Neural crest cell (in vitro differentiated cells): ENCODE measurements at regions not wholly inside any gene's neighbourhood (a gene's known extent, or its start where the extent isn't known, plus 50 kb on each side); places are given as distances from the start of the nearest gene placed in this dataset.

ENCODE experiments used
- DNase-seq: peaks from one replicate; pipeline ENCODE4 v3.0.0; 2021; ENCODE audit warnings: low read depth, mixed read lengths, low spot score
- H3K27ac Mint-ChIP-seq: one replicate; pipeline ENCODE4 v1.8.0; 2021; ENCODE audit warnings: mild to moderate bottlenecking, mixed read lengths; ENCODE audit not compliant: unreplicated experiment
- H3K27me3 Mint-ChIP-seq: 2 replicates; pipeline ENCODE4 v1.8.0; 2021; ENCODE audit warnings: low read depth, mild to moderate bottlenecking, mixed read lengths
- H3K36me3 Mint-ChIP-seq: 2 replicates; pipeline ENCODE4 v1.8.0; 2021; ENCODE audit warnings: low read depth, mild to moderate bottlenecking, mixed read lengths
- H3K4me1 Mint-ChIP-seq: 2 replicates; pipeline ENCODE4 v1.8.0; 2021; ENCODE audit warnings: mixed read lengths
- H3K4me3 Mint-ChIP-seq: one replicate; pipeline ENCODE4 v1.8.0; 2021; ENCODE audit warnings: mild to moderate bottlenecking, mixed read lengths
- H3K9me3 Mint-ChIP-seq: 2 replicates; pipeline ENCODE4 v1.8.0; 2021; ENCODE audit warnings: mixed read lengths
- TF ChIP-seq, protein P1 (sequence below): fragments of 200-600 bp; sonication (generic); conservative IDR thresholded peaks from 2 replicates; pipeline ENCODE4 v1.5.0; 2021; ENCODE audit warnings: antibody characterized with exemption, mild to moderate bottlenecking

DNA sequence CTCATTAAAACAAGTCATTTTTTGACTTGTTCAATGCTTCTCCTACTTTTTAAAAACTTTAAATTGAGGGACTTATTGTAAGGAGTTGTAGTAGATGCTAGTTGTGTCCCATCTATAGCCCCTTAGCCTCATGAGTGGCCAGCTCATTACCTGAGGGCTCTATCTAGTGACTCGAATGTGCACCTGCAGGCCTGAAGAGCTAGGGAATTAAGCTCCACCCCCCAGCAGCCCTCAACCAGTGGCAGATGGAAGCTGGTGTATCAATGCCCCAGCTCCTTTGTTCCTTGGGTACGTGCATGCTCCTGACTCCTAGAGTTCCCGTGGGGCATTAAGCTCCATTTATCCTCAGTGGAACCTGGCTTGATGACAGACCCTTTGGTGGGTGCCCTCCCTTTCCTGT lies 146.7 kb upstream of the FAM9B start:
- Mint-ChIP-seq H3K36me3 (peaks cover 2% of the 10 kb centered on the region), H3K9me3 (peaks cover 23% of the 10 kb centered on the region), H3K27ac (no peak overlapping the region), H3K27me3 (no peaks in the 10 kb centered on the region), H3K4me1 (no peaks in the 10 kb centered on the region), H3K4me3 (no peak overlapping the region)
- DNase-seq = no peak
- TF ChIP-seq, protein P1, sequence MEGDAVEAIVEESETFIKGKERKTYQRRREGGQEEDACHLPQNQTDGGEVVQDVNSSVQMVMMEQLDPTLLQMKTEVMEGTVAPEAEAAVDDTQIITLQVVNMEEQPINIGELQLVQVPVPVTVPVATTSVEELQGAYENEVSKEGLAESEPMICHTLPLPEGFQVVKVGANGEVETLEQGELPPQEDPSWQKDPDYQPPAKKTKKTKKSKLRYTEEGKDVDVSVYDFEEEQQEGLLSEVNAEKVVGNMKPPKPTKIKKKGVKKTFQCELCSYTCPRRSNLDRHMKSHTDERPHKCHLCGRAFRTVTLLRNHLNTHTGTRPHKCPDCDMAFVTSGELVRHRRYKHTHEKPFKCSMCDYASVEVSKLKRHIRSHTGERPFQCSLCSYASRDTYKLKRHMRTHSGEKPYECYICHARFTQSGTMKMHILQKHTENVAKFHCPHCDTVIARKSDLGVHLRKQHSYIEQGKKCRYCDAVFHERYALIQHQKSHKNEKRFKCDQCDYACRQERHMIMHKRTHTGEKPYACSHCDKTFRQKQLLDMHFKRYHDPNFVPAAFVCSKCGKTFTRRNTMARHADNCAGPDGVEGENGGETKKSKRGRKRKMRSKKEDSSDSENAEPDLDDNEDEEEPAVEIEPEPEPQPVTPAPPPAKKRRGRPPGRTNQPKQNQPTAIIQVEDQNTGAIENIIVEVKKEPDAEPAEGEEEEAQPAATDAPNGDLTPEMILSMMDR = no peak

DNA sequence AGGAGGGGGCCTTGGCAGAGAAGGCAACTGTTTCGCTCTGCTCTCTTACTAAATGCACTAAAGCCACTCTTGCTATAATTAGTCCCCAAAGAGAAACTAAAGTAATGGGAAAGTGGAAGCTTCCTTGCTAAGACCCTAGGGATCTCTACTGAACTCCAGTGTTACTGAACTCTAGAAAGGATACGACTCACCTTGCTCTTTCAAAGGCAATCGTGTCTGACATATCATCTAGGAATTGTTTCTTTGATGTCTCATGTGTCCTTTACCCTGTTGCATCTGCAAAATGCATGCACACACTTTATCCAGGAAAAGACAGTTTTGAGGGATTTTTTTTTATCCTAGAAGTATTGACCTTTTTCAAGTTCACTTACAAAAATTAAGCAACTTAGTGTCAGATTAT lies 148.1 kb upstream of the FAM9B start:
- Mint-ChIP-seq H3K4me1 (peaks cover 6% of the 10 kb centered on the region), H3K27ac (no peak overlapping the region), H3K4me3 (no peak overlapping the region), H3K9me3 (peaks cover 23% of the 10 kb centered on the region), H3K27me3 (no peaks in the 10 kb centered on the region), H3K36me3 (peaks cover 2% of the 10 kb centered on the region)
- TF ChIP-seq, protein P1 = no peak
- DNase-seq = no peak

DNA sequence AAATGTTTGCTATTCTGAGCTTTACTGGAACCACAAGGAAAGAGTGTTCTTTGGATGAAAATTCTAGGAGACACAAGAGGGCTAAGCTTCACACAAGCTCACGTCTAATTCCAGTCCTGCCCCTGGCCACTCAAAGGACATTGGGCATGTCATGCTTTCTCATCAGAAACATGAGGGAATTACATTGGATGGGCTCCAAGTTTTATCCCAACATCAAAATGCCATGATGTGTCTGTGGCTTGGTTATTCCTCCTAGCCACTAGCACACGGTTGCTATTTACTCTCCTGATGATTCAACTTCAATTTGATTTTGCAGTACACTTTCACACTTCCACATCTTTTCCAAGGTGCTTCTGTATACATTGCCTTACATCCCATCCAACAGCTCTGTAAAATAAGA lies 149.6 kb upstream of the FAM9B start:
- Mint-ChIP-seq H3K4me1 (peaks cover 6% of the 10 kb centered on the region), H3K36me3 (peaks cover 2% of the 10 kb centered on the region), H3K4me3 (no peak overlapping the region), H3K27ac (no peak overlapping the region), H3K9me3 (peaks cover 16% of the 10 kb centered on the region), H3K27me3 (no peaks in the 10 kb centered on the region)
- TF ChIP-seq, protein P1 = no peak
- DNase-seq = no peak

DNA sequence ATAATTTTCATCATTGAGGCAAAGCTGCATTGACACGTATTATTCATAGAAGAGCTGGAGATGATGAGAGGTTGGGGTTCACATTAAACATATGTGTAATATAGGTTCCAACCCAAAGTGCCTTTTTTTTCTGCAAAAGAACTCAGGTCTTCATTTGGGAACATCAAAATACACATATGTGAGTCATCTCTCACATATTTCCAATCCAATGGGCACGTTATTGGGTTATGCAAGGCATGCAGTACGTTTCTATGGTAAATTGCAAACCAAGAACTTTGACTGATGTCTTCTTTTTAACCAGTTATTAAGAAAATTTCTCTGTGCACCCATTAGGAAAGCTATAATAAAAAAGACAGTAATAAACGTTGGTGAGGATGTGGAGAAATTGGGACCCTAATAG lies 150.3 kb upstream of the FAM9B start:
- Mint-ChIP-seq H3K27ac (no peak overlapping the region), H3K27me3 (no peaks in the 10 kb centered on the region), H3K4me1 (peaks cover 6% of the 10 kb centered on the region), H3K4me3 (no peak overlapping the region), H3K36me3 (peaks cover 1% of the 10 kb centered on the region), H3K9me3 (peaks cover 10% of the 10 kb centered on the region)
- no peak for DNase-seq
- TF ChIP-seq, protein P1 = no peak

DNA sequence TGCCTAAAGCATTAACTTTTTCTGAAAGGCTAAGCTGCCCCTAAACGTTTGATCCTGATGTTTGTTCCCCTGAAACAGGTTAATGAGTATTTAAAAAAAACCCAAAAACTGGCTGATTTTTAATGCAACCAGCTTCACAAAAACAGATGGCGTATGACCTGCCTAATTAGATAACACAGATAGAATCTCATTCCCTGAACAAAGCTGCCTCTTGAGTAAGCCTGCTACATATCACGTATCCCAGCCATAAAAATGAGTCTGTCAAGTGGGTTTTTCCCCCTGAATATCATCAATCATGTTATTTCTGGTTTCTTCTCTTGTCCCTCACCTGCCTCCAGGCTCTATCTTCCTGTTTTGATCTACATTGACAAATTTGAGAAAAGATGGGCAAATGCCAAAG lies 154.2 kb upstream of the FAM9B start:
- Mint-ChIP-seq H3K9me3 (peaks cover 7% of the 10 kb centered on the region), H3K27ac (no peak overlapping the region), H3K4me1 (peaks cover 15% of the 10 kb centered on the region), H3K27me3 (no peaks in the 10 kb centered on the region), H3K36me3 (no peaks in the 10 kb centered on the region), H3K4me3 (no peak overlapping the region)
- no peak for DNase-seq
- TF ChIP-seq, protein P1 = no peak

DNA sequence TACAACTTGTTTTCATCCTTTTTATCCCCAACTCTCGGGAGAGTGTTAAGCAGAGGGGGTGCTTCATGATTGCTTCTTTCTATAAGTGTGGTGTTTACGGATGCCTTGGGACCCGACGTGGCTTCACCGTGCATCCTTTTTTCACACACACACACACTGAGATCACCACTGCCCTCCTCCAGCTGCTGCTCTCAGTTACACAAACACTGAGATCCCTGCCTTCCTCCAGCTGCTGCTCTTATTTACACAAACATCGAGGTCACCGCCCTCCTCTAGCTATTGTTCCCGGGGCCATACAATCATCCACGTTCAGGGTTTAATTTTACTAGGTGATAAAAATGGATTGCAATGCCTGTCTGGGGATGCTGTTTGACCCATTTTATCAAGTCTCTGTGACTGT lies 155.4 kb upstream of the FAM9B start:
- peaks cover 7% of the 10 kb centered on the region for H3K9me3 Mint-ChIP-seq
- H3K4me1 Mint-ChIP-seq = peaks cover 15% of the 10 kb centered on the region
- no peak overlapping the region for H3K27ac Mint-ChIP-seq
- DNase-seq = no peak
- H3K4me3 Mint-ChIP-seq = no peak overlapping the region
- no peaks in the 10 kb centered on the region for H3K27me3 Mint-ChIP-seq
- H3K36me3 Mint-ChIP-seq = no peaks in the 10 kb centered on the region
- TF ChIP-seq, protein P1 = no peak
